ENCODE measurements at regions not wholly inside any gene's neighbourhood (a gene's known extent, or its start where the extent isn't known, plus 50 kb on each side); places are given as distances from the start of the nearest gene placed in this dataset.
"Not testable (repeated sequence)": the region's sequence is repeated elsewhere in the genome, so short reads cannot be mapped to it uniquely, and the experiment has no call there.

GRCh38 chr11:116373104-116373944 is 399.5 kb downstream of the BUD13 start:
- DNase-seq (ENCODE audit: low read depth), result no peak

GRCh38 chr11:116371146-116371545 is 401.6 kb downstream of the BUD13 start:
- no peak for DNase-seq (ENCODE audit: low read depth)

- DNase-seq (ENCODE audit: low read depth), result no peak
Measured at GRCh38 chr11:116368784-116369183, 404.0 kb downstream of the BUD13 start.

- DNase-seq (ENCODE audit: low read depth), result no peak
Measured at GRCh38 chr11:116366980-116367645, 405.7 kb downstream of the BUD13 start.

- DNase-seq (ENCODE audit: low read depth), result no peak
Measured at GRCh38 chr11:116366451-116366850, 406.3 kb downstream of the BUD13 start.

GRCh38 chr11:116364925-116365324 is 407.9 kb downstream of the BUD13 start:
- not testable (repeated sequence) for DNase-seq (ENCODE audit: low read depth)

GRCh38 chr11:116364348-116364747 is 408.4 kb downstream of the BUD13 start:
- DNase-seq (ENCODE audit: low read depth), result no peak

GRCh38 chr11:116360221-116360941 is 412.4 kb downstream of the BUD13 start:
- DNase-seq (ENCODE audit: low read depth), result no peak

GRCh38 chr11:116357784-116358544 is 414.8 kb downstream of the BUD13 start:
- DNase-seq (ENCODE audit: low read depth), result no peak

GRCh38 chr11:116356451-116356850 is 416.3 kb downstream of the BUD13 start:
- DNase-seq (ENCODE audit: low read depth), result no peak

GRCh38 chr11:116355104-116355503 is 417.7 kb downstream of the BUD13 start:
- no peak for DNase-seq (ENCODE audit: low read depth)

GRCh38 chr11:116353589-116353988 is 419.2 kb downstream of the BUD13 start:
- no peak for DNase-seq (ENCODE audit: low read depth)

- no peak for DNase-seq (ENCODE audit: low read depth)
Measured at GRCh38 chr11:116352881-116353280, 419.9 kb downstream of the BUD13 start.

- DNase-seq (ENCODE audit: low read depth), result no peak
Measured at GRCh38 chr11:116348226-116348625, 424.6 kb downstream of the BUD13 start.

GRCh38 chr11:116345575-116345974 is 427.2 kb downstream of the BUD13 start:
- no peak for DNase-seq (ENCODE audit: low read depth)

GRCh38 chr11:116344601-116345000 is 428.2 kb downstream of the BUD13 start:
- DNase-seq (ENCODE audit: low read depth), result no peak

- DNase-seq (ENCODE audit: low read depth), result no peak
Measured at GRCh38 chr11:116343270-116343669, 429.5 kb downstream of the BUD13 start.

- no peak for DNase-seq (ENCODE audit: low read depth)
Measured at GRCh38 chr11:116342148-116342547, 430.6 kb downstream of the BUD13 start.

- no peak for DNase-seq (ENCODE audit: low read depth)
Measured at GRCh38 chr11:116339306-116340098, 433.3 kb downstream of the BUD13 start.

- not testable (repeated sequence) for DNase-seq (ENCODE audit: low read depth)
Measured at GRCh38 chr11:116338500-116338899, 434.3 kb downstream of the BUD13 start.

- DNase-seq (ENCODE audit: low read depth), result no peak
Measured at GRCh38 chr11:116336540-116336939, 436.2 kb downstream of the BUD13 start.

Data from stromal cell of bone marrow (primary cell).